HUES48 (cell line): ENCODE measurements at regions not wholly inside any gene's neighbourhood (a gene's known extent, or its start where the extent isn't known, plus 50 kb on each side); places are given as distances from the start of the nearest gene placed in this dataset.
"Not testable (repeated sequence)": the region's sequence is repeated elsewhere in the genome, so short reads cannot be mapped to it uniquely, and the experiment has no call there.

ENCODE experiments used
- H3K27ac ChIP-seq: one replicate; pipeline ENCODE4 v1.7.0; 2013; ENCODE audit warnings: low read depth, low read length, inconsistent platforms
- H3K27me3 ChIP-seq: 2 replicates; pipeline ENCODE4 v1.6.1; 2013; ENCODE audit warnings: mild to moderate bottlenecking, low read length; ENCODE audit not compliant: control insufficient read depth, insufficient read depth
- H3K36me3 ChIP-seq: 2 replicates; pipeline ENCODE4 v1.6.1; 2013; ENCODE audit warnings: low read length; ENCODE audit not compliant: control insufficient read depth, insufficient read depth
- H3K4me1 ChIP-seq: 2 replicates; pipeline ENCODE4 v1.6.1; 2013; ENCODE audit warnings: mild to moderate bottlenecking, low read length; ENCODE audit not compliant: control insufficient read depth, insufficient read depth
- H3K4me3 ChIP-seq: 2 replicates; pipeline ENCODE4 v1.5.1; 2013; ENCODE audit warnings: mild to moderate bottlenecking, low read depth, low read length
- H3K9ac ChIP-seq: 2 replicates; pipeline ENCODE4 v1.6.1; 2013; ENCODE audit warnings: mild to moderate bottlenecking, low read depth, low read length, moderate library complexity
- H3K9me3 ChIP-seq: 2 replicates; pipeline ENCODE4 v1.6.1; 2013; ENCODE audit warnings: low read length; ENCODE audit not compliant: control insufficient read depth, insufficient read depth

GRCh38 chr4:71872221-71872620 lies 88.3 kb upstream of the GC start:
- Histone ChIP-seq H3K27ac (no peak overlapping the region), H3K4me1 (no peaks in the 10 kb centered on the region), H3K36me3 (no peaks in the 10 kb centered on the region), H3K27me3 (no peaks in the 10 kb centered on the region), H3K9me3 (peaks cover 13% of the 10 kb centered on the region; the same call in 1 of the 2 replicates), H3K9ac (no peak overlapping the region), H3K4me3 (no peak overlapping the region)

GRCh38 chr4:71872767-71873415 lies 89.0 kb upstream of the GC start:
- Histone ChIP-seq H3K9me3 (peaks cover 8% of the 10 kb centered on the region; the same call in 1 of the 2 replicates), H3K27me3 (no peaks in the 10 kb centered on the region), H3K9ac (no peak overlapping the region), H3K36me3 (no peaks in the 10 kb centered on the region), H3K4me3 (no peak overlapping the region), H3K27ac (no peak overlapping the region), H3K4me1 (no peaks in the 10 kb centered on the region)

GRCh38 chr4:71878376-71878775 lies 94.5 kb upstream of the GC start:
- Histone ChIP-seq H3K4me1 (peaks cover 20% of the 10 kb centered on the region; the same call in 1 of the 2 replicates), H3K36me3 (no peaks in the 10 kb centered on the region), H3K9me3 (no peaks in the 10 kb centered on the region), H3K9ac (no peak overlapping the region), H3K27me3 (no peaks in the 10 kb centered on the region), H3K4me3 (no peak overlapping the region), H3K27ac (no peak overlapping the region)

GRCh38 chr4:71882113-71882841 lies 98.4 kb upstream of the GC start:
- Histone ChIP-seq H3K4me1 (peaks cover 20% of the 10 kb centered on the region; the same call in 1 of the 2 replicates), H3K9me3 (no peaks in the 10 kb centered on the region), H3K9ac (no peak overlapping the region), H3K27ac (no peak overlapping the region), H3K4me3 (no peak overlapping the region), H3K27me3 (no peaks in the 10 kb centered on the region), H3K36me3 (no peaks in the 10 kb centered on the region)

- H3K36me3 ChIP-seq, H3K4me1 ChIP-seq: not testable (repeated sequence)
These were observed 116.5 kb upstream of the GC start for GRCh38 chr4:71900366-71900765.

GRCh38 chr4:71905594-71905993 lies 121.7 kb upstream of the GC start:
- not testable (repeated sequence) for H3K9ac ChIP-seq, H3K36me3 ChIP-seq, H3K27me3 ChIP-seq, H3K27ac ChIP-seq, H3K4me3 ChIP-seq, H3K4me1 ChIP-seq
- H3K9me3 ChIP-seq: peaks cover 19% of the 10 kb centered on the region

More at GRCh38 chr4:71900366-71900765, 116.5 kb upstream of the GC start:
- H3K27me3 ChIP-seq, H3K27ac ChIP-seq, H3K9ac ChIP-seq, H3K9me3 ChIP-seq, H3K4me3 ChIP-seq: not testable (repeated sequence)

- H3K4me1 ChIP-seq: no peaks in the 10 kb centered on the region
- no peaks in the 10 kb centered on the region for H3K36me3 ChIP-seq
- peaks cover 22% of the 10 kb centered on the region for H3K9me3 ChIP-seq
- no peak overlapping the region for H3K27ac ChIP-seq
- no peak overlapping the region for H3K4me3 ChIP-seq
- H3K27me3 ChIP-seq: no peaks in the 10 kb centered on the region
- H3K9ac ChIP-seq: no peak overlapping the region
These were observed 122.2 kb upstream of the GC start for GRCh38 chr4:71906096-71906495.

GRCh38 chr4:71907071-71907470 lies 123.2 kb upstream of the GC start:
- peaks cover 22% of the 10 kb centered on the region for H3K9me3 ChIP-seq
- H3K4me1 ChIP-seq: no peaks in the 10 kb centered on the region

GRCh38 chr4:71907782-71908181 lies 123.9 kb upstream of the GC start:
- H3K27me3 ChIP-seq: no peaks in the 10 kb centered on the region
- H3K9me3 ChIP-seq: peaks cover 22% of the 10 kb centered on the region
- no peak overlapping the region for H3K9ac ChIP-seq
- no peaks in the 10 kb centered on the region for H3K4me1 ChIP-seq
- no peak overlapping the region for H3K27ac ChIP-seq
- no peaks in the 10 kb centered on the region for H3K36me3 ChIP-seq
- H3K4me3 ChIP-seq: no peak overlapping the region

More at GRCh38 chr4:71907071-71907470, 123.2 kb upstream of the GC start:
- H3K27ac ChIP-seq: no peak overlapping the region
- no peaks in the 10 kb centered on the region for H3K27me3 ChIP-seq
- no peak overlapping the region for H3K4me3 ChIP-seq
- no peaks in the 10 kb centered on the region for H3K36me3 ChIP-seq
- H3K9ac ChIP-seq: no peak overlapping the region

- H3K27me3 ChIP-seq: no peaks in the 10 kb centered on the region
- H3K36me3 ChIP-seq: no peaks in the 10 kb centered on the region
- no peak overlapping the region for H3K4me3 ChIP-seq
- H3K4me1 ChIP-seq: no peaks in the 10 kb centered on the region
- no peak overlapping the region for H3K27ac ChIP-seq
- H3K9me3 ChIP-seq: peaks cover 9% of the 10 kb centered on the region; the same call in 1 of the 2 replicates
- no peak overlapping the region for H3K9ac ChIP-seq
These were observed 118.5 kb upstream of the NPFFR2 start for GRCh38 chr4:71913275-71913674.

- Histone ChIP-seq H3K9me3 (no peaks in the 10 kb centered on the region), H3K27me3 (no peaks in the 10 kb centered on the region), H3K4me1 (no peaks in the 10 kb centered on the region)
These were observed 108.7 kb upstream of the NPFFR2 start for GRCh38 chr4:71923070-71923469.

More at GRCh38 chr4:71923070-71923469, 108.7 kb upstream of the NPFFR2 start:
- H3K36me3 ChIP-seq: no peaks in the 10 kb centered on the region
- H3K4me3 ChIP-seq: no peak overlapping the region
- H3K27ac ChIP-seq: no peak overlapping the region
- H3K9ac ChIP-seq: no peak overlapping the region
